ENCODE measurements at regions not wholly inside any gene's neighbourhood (a gene's known extent, or its start where the extent isn't known, plus 50 kb on each side); places are given as distances from the start of the nearest gene placed in this dataset.

DNA sequence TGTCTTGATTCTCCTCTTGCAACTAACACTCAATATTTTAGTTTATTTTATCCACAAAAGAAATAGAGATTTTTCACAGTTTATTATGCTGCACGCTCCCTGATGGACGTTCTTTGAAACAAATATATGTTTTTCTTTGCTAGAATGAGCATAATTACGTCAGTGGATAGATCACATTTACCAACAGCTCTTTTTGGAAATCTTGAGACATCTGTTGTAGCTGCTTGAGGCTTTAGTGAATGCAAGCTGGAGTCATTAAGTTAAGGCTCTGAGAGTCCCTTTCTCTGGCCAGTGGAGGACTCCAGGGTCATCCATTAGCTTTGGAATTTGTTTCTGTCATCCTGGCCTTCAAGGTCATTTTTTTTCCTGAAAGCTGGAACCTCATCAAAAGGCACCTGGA lies 405.6 kb upstream of the TMEM132C start:
- TF ChIP-seq POLR2A (IDR thresholded peaks at IDR 0.05): no peak
- TF ChIP-seq, protein P1, sequence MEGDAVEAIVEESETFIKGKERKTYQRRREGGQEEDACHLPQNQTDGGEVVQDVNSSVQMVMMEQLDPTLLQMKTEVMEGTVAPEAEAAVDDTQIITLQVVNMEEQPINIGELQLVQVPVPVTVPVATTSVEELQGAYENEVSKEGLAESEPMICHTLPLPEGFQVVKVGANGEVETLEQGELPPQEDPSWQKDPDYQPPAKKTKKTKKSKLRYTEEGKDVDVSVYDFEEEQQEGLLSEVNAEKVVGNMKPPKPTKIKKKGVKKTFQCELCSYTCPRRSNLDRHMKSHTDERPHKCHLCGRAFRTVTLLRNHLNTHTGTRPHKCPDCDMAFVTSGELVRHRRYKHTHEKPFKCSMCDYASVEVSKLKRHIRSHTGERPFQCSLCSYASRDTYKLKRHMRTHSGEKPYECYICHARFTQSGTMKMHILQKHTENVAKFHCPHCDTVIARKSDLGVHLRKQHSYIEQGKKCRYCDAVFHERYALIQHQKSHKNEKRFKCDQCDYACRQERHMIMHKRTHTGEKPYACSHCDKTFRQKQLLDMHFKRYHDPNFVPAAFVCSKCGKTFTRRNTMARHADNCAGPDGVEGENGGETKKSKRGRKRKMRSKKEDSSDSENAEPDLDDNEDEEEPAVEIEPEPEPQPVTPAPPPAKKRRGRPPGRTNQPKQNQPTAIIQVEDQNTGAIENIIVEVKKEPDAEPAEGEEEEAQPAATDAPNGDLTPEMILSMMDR (IDR thresholded peaks at IDR 0.05 in 4 of 5, conservative IDR thresholded peaks at IDR 0.05 in 1 of 5): no peak

Data from gastrocnemius medialis (tissue), 4 donors.